PFSK-1 (cell line): ENCODE measurements at regions not wholly inside any gene's neighbourhood (a gene's known extent, or its start where the extent isn't known, plus 50 kb on each side); places are given as distances from the start of the nearest gene placed in this dataset.

Experiments used
- SIN3A ChIP-seq: IDR thresholded peaks from 2 replicates; pipeline ENCODE4 v1.6.1; 2012; ENCODE audit warnings: mild to moderate bottlenecking, low read length, moderate library complexity, borderline replicate concordance; ENCODE audit not compliant: insufficient read depth
- TAF1 ChIP-seq: IDR thresholded peaks from 2 replicates; pipeline ENCODE4 v1.6.1; 2012; ENCODE audit warnings: low read length, control low read depth, borderline replicate concordance; ENCODE audit not compliant: insufficient read depth

DNA sequence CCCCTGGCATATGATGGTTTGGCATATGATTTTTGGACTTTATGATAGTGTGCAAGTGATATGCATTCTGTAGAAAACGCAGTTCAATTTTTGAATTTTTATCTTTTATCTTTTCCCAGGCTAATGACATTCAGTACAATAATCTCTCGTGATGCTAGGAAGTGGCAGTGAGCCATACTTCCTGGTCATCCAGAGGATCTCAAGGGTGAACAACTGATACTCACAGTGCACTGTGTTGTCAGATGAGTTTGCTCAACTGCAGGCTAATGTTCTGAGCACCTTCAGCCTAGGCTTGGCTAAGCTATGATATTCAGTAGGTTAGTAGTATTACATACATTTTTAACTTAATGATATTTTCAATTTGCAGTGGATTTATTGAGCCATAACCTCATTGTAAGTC lies 405.3 kb downstream of the PCDH7 start:
- TF ChIP-seq TAF1 (no peak), SIN3A (no peak)
